ENCODE measurements at regions not wholly inside any gene's neighbourhood (a gene's known extent, or its start where the extent isn't known, plus 50 kb on each side); places are given as distances from the start of the nearest gene placed in this dataset.

DNA sequence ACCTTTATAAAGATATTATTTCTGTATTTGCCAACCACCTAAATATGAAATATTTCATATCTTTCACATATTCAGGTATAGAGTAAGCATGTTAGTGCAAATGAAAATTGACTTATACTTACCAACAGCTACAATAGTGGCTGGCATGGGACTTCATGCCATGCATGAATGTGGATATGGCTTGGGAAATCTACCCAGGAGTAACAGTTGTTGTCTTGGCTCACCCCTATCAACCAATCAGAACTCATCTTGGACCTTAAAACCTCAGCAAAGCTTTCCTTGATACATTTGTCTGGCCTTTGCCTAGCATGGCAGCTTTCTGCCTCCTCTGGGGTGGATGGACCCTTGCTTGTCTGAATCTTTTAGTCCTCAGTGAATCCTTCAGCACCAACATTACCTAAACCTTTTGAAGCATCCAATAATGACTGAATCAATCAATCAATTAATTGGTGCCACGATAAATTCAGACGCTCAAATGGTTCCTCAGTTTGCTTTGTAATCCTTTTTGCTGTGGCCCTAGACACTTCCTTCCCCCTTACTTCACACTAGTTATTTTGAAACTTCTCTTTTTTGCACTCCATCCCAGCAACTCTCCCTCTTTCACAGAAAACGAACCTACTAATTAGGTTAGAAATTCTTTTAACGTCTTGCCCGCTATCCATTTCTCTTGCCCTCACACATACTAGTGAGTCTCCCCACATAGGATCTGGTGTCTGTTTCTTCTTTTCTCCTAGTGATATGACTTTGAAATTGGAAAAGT, 132.3 kb upstream of the ZNF608 start:
- TF ChIP-seq CEBPB (IDR thresholded peaks at IDR 0.05) (no peak), TAF1 (IDR thresholded peaks at IDR 0.05; ENCODE audit: low read depth) (no peak), FOXM1 (IDR thresholded peaks at IDR 0.05; ENCODE audit: borderline replicate concordance, low read depth) (no peak), YY1 (IDR thresholded peaks at IDR 0.05; ENCODE audit: low read depth) (no peak), TEAD4 (IDR thresholded peaks at IDR 0.05) (no peak), EGR1 (IDR thresholded peaks at IDR 0.05) (no peak), MAX (IDR thresholded peaks at IDR 0.05) (no peak), TCF12 (IDR thresholded peaks at IDR 0.05; ENCODE audit: low read depth) (no peak), RAD21 (IDR thresholded peaks at IDR 0.05; ENCODE audit: low read depth) (no peak), EP300 (IDR thresholded peaks at IDR 0.05; ENCODE audit: borderline replicate concordance) (no peak), NFIC (IDR thresholded peaks at IDR 0.05) (no peak), USF1 (IDR thresholded peaks at IDR 0.05) (no peak), REST (IDR thresholded peaks at IDR 0.05; ENCODE audit: low read depth) (no peak), ZBTB7A (IDR thresholded peaks at IDR 0.05; ENCODE audit: low read depth) (no peak), CREB1 (IDR thresholded peaks at IDR 0.05; ENCODE audit: low read depth) (no peak)

GRCh38 chr5:124880903-124881697, 134.7 kb upstream of the ZNF608 start:
- TF ChIP-seq REST (IDR thresholded peaks at IDR 0.05; ENCODE audit: low read depth) (no peak), ZBTB7A (IDR thresholded peaks at IDR 0.05; ENCODE audit: low read depth) (no peak), EGR1 (IDR thresholded peaks at IDR 0.05) (no peak)

DNA sequence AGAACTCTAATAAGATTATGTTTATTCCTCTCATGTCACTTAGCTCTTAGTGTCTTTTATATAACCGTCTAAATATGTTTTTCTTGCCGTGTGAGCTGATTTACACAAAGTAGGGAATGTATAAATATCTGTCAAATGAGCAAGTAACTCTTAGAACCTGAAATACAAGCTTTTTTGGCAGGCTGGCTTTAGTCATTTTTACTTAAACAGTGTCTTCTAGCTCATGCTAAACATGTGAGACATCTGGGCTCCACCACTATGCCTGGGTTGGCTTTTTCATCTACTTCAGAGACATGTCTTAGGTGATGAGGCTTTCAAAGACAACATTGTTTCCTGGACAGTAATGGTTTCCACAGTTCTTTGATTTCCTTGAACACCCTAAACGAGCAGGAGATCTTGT, 137.2 kb upstream of the ZNF608 start:
- TF ChIP-seq TAF1 (IDR thresholded peaks at IDR 0.05; ENCODE audit: low read depth): no peak
- no peak for TF ChIP-seq EP300 (IDR thresholded peaks at IDR 0.05; ENCODE audit: borderline replicate concordance)
- no peak for TF ChIP-seq RAD21 (IDR thresholded peaks at IDR 0.05; ENCODE audit: low read depth)
- no peak for TF ChIP-seq REST (IDR thresholded peaks at IDR 0.05; ENCODE audit: low read depth)
- no peak for TF ChIP-seq NFIC (IDR thresholded peaks at IDR 0.05)
- no peak for TF ChIP-seq USF1 (IDR thresholded peaks at IDR 0.05)

GRCh38 chr5:124884114-124884513, 137.7 kb upstream of the ZNF608 start:
- TF ChIP-seq NFIC (IDR thresholded peaks at IDR 0.05) (no peak), REST (IDR thresholded peaks at IDR 0.05; ENCODE audit: low read depth) (no peak), EGR1 (IDR thresholded peaks at IDR 0.05) (no peak), EP300 (IDR thresholded peaks at IDR 0.05; ENCODE audit: borderline replicate concordance) (no peak), ZBTB7A (IDR thresholded peaks at IDR 0.05; ENCODE audit: low read depth) (no peak), FOXM1 (IDR thresholded peaks at IDR 0.05; ENCODE audit: borderline replicate concordance, low read depth) (no peak), TCF12 (IDR thresholded peaks at IDR 0.05; ENCODE audit: low read depth) (no peak), CREB1 (IDR thresholded peaks at IDR 0.05; ENCODE audit: low read depth) (no peak), TEAD4 (IDR thresholded peaks at IDR 0.05) (no peak)
